ENCODE measurements at regions not wholly inside any gene's neighbourhood (a gene's known extent, or its start where the extent isn't known, plus 50 kb on each side); places are given as distances from the start of the nearest gene placed in this dataset.

DNA sequence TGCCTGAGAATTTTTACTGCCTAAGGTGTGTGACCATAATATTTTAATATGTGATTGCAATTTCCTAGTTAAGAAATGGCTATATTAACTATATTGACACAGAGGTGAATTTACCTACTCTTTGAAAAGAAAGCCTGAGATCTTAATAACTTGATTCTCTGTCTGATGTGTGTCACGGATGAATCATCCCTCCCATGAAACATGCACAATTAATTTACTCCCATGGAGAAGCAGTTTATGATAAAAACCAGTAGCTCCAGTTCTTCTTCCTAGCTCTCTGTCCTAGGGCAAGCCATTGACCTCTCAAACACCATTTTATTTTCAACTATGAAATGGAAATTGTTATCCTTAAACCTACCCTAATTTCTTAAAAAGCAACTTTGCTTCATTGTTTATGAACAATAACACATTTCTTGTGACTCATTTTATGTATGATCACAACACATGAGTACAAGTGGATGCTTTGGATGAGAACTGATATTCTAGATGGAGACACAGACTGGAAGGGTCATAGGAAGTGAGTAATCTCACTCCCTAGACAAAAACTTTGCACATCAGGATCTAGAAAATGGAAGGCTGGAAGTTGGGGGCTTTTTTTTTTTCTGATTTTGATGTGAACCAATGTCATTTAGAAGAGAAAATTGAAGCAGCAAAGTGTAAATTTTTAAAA is 438.3 kb downstream of the GPAT3 start:
- TF ChIP-seq, protein P1, sequence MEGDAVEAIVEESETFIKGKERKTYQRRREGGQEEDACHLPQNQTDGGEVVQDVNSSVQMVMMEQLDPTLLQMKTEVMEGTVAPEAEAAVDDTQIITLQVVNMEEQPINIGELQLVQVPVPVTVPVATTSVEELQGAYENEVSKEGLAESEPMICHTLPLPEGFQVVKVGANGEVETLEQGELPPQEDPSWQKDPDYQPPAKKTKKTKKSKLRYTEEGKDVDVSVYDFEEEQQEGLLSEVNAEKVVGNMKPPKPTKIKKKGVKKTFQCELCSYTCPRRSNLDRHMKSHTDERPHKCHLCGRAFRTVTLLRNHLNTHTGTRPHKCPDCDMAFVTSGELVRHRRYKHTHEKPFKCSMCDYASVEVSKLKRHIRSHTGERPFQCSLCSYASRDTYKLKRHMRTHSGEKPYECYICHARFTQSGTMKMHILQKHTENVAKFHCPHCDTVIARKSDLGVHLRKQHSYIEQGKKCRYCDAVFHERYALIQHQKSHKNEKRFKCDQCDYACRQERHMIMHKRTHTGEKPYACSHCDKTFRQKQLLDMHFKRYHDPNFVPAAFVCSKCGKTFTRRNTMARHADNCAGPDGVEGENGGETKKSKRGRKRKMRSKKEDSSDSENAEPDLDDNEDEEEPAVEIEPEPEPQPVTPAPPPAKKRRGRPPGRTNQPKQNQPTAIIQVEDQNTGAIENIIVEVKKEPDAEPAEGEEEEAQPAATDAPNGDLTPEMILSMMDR (IDR thresholded peaks at IDR 0.05; ENCODE audit: low read depth, low read length) = no peak
- no peak for TF ChIP-seq POLR2A (IDR thresholded peaks at IDR 0.05; ENCODE audit: extremely low read depth, insufficient read length)
